GM18907 (cell line): ENCODE measurements at regions not wholly inside any gene's neighbourhood (a gene's known extent, or its start where the extent isn't known, plus 50 kb on each side); places are given as distances from the start of the nearest gene placed in this dataset.
"Not testable (repeated sequence)": the region's sequence is repeated elsewhere in the genome, so short reads cannot be mapped to it uniquely, and the experiment has no call there.

Source experiments
- ATAC-seq: cut with Tn5 transposase; IDR thresholded peaks from one replicate; pipeline ENCODE4 v1.9.1; 2021; ENCODE audit warnings: mild to moderate bottlenecking, moderate library complexity; ENCODE audit not compliant: unreplicated experiment

DNA sequence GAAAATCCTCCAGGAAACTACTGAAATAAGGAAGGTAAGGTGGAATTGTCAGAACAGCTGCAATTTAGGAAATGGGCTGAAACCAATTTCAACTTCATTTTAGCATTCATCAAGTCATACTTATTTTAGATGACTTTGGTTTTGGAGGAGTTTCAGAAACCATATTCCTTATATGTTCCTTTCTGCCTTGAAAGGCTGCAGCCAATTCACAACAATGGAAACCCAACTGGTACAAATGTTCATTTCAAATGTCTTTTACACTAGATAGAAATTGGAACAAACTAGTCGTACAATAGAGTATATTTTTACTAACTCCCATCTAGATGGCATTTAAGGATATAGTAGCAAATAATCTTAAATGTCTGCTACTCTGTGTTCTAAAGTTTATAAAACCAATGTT is 82.6 kb upstream of the ANKH start:
- ATAC-seq = no peak

DNA sequence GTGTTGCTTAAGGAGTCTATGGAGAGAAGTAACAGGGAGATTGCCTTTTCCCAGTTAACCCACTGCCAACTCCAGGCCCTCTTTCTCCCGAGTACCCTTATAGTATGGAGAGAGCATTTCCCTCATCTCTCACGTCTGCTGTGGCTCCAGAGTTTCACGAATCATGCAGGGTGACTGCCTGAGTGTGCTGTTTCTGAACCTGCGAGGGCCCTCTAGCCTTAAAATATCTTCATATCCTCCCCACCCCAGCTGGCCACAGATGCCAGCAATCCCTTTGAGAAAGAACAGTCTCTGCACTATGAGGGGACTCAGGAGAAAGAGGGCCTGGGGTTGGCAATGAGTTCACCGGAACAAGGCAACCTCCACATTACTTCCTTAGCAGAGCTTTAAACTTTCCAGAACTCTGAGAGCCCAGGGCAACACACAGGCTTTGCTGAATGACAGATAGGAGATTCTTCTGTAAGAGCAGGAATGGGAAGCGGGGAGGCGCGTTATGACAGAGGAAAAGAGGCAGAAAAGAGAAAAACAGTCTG is 81.6 kb upstream of the ANKH start:
- no peak for ATAC-seq

DNA sequence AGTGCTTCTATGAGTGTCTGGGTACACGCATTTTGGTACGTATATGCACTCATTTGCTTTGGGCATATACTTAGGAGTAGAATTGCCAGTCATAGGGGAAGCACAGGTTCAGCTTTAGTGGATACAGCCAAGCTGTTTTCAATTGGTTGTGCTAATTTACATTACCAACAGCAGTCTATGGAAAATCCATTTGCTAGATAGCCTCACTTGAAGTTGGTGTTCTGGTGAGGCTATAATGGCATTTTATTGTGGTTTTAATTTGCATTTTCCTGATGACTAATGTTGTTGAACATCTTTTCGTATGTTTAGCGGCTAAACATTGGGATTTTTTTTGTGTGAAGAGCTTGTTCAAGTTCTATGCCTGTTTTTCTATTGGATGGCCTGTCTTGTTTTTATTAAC is 76.8 kb upstream of the ANKH start:
- no peak for ATAC-seq

DNA sequence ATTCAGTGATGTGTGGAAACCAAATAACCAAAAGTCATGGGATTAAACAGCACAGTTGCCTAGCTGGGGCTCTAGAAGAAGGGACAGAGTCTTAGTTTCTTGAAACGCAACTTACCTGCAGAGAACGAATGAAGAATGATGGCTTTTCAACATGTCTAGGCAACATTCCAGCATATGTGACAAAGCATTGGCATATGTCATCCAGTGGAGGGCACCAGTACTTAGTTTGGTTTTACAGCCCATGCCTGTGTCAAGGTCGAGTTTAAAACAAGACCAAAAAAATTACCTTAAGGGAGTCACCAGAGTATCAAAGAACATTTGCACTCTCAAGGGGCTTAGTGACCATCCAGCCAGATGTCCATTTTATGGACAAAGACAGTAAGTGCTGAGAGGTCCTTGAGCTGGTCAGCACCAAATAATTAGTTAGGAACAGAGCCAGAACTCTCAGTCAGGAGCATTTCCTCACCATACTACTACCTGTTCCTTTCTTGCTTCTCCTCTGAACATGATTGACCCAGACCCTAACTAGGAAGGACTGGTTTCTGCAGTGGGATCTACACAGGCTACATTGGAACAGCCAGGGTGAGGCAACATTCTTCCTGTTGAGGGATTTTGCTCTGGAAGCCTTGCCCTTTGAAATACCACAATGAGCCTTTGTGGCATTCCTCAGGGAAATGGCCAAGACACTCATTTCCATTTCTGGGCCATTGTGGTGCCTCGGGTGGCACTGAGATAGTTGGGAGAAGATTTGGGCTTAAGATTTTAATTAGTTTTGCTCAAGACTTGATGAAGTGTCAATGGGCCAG is 75.4 kb upstream of the ANKH start:
- peak; percentile 72 for ATAC-seq

DNA sequence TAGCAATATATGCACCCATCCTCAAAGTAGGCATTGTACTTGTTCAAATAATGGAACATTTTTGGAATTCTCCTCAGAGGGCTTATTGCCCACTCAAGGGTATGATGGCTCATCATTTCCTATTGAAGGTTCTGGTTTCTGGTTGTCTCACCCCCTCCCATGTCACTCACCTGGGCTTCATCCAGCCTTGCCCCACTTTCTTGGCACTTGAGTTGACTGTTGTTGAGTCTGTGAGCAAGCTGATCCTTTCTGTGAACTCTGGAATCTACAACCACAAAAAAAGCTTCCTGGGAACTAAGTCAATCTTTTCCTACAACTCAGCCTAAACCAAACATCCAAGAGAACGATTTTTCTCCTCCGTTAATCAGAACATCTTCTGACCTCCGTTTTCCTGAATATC is 73.9 kb upstream of the ANKH start:
- ATAC-seq = no peak

DNA sequence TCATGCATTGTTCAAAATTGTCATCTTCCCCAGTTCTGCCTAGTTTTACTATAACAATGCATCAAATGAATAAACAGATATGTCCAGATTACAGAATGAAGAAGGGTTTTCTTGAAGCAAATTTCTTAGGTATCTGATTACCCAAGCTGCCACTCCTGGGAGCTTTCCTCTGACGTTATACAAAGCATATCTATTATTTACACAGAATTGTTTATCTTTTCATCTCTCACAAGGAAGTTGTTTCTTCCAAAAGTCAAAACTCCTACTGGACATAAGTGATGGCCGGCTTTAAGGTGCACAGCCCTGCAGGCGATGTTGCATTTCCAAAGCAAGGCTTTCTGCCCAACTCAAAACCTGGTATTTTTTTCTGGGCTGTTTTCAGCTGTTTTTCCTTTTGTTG is 73.4 kb upstream of the ANKH start:
- no peak for ATAC-seq

DNA sequence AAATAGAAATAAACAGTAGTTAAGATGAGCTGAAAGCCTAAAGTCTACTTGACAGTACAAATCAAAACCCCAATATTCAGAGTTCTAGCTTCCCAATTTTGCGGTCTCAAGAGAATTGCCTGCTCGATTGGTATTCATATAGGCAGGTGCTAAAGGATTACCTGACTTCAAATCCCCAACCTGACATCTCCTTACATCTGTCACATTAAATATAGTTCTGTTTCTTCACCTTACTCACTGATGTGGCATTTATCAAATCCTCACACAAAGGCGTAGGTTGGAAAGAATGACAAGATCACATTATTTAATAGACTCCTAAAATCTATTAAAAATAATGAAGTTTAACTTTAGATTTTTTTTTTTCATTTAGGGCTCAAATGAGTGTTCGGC is 72.8 kb upstream of the ANKH start:
- ATAC-seq = no peak

DNA sequence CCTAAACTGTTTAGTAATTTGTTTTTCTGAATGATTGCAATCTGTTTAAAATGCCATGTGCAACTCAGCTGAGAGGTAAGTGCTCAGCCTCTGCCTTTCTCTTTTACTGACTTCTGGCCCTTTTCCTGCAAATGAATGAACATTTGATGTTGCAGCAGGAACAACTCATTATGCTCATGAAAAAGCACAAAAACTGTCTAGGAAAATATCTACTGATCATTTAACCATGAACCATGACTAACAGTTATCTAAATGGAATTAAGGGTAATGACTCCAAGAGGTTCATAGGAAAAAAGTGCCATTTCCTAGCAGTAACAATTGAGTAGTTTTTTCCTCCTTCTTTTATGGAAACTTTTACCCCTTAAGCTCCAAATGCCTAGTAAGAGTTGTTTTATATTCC is 70.6 kb upstream of the ANKH start:
- no peak for ATAC-seq

DNA sequence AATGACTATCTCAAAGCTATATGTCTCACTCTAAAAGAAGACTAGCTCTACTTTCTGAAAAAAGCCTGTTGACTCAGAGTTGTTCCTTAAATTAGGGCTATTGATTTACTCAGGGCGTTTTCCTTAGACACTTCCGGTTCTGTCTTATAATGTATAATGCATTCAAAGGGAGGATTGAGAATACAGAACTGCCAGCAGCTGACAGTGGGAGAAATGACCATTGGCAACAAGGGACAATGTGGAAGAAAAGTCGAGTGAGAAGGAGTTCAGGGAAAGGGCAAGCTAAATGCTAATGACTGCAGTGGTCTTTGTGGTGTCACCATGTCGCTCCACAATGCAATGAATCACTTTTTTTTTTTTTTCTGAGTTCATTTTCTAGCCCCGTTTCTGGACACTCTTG is 65.7 kb upstream of the ANKH start:
- no peak for ATAC-seq

DNA sequence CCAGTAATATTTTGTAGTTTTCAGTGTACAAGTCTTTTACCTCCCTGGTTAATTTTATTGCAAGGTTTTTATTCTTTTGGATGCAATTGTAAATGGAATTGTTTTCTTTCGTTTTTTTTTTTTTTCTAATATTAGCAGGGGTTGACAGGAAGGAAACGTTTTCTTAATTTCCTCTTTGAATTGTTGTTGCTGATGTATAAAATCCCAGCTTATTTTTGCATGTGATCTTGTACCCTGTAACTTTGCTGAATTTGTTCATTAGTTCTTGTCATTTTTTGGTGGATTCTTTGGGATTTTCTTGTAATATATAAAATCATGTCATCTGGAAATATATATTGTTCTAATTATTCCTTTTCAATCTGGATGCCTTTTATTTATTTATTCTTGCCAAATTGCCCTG is 65.0 kb upstream of the ANKH start:
- no peak for ATAC-seq

DNA sequence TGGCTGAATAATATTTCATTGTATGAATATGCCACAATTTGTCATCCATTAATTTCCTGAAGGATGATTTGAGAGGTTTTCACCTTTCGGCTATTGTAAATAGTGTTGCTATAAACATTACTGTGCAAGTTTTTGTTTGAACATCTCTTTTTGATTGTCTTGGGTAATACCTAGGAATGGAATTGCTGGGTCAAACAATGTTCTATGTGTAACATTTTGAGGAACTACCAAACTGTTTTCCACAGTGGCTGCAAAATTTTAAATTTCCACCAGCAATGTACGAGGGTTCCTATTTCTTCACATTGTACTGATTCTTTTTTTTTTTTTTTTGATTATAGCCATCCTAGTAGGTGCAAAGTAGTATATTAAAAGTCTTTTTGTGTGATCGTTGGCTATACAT is 63.8 kb upstream of the ANKH start:
- no peak for ATAC-seq

DNA sequence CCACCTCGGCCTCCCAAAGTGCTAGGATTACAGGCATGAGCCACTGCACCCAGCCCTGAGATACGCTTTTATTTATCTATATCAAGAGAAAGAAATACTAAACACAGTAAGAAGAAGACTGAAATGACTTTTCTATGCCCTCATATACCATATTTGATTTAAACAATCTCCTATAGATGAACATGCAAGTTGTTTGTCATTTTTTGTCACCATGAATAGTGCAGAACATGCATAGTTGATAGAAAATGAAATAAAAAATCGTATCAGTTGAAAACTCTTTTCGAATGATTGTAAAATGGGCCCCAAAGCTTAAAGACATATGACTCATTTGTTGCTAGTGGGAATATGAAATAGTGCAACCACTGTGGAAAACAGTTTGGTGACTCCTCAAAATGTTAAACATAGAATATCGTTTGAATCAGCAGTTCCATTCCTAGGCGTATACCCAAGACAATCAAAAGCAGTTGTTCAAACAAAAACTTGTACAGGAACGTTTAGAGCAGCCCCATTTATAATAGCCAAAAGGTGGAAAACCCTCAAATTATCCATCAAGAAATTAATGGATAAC is 61.4 kb upstream of the ANKH start:
- ATAC-seq = no peak

DNA sequence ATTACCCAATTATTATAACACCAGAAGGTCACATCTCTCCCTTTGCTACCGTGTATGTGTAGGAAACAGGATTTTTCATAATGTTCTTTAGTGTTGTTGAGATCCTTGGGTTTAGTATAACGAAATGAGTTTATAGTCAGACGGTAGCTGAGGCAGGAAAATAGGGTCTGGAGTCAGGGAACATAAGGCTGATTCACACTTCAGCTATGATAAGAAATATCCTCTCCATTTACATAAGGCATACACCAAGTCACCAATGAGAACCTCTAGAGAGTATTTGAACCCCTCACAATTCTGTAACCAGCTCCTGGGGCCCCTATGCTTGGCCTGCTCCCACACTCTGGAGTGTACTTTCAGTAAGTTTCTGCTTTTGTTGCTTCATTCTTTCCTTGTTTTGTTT is 58.9 kb upstream of the ANKH start:
- ATAC-seq = no peak

DNA sequence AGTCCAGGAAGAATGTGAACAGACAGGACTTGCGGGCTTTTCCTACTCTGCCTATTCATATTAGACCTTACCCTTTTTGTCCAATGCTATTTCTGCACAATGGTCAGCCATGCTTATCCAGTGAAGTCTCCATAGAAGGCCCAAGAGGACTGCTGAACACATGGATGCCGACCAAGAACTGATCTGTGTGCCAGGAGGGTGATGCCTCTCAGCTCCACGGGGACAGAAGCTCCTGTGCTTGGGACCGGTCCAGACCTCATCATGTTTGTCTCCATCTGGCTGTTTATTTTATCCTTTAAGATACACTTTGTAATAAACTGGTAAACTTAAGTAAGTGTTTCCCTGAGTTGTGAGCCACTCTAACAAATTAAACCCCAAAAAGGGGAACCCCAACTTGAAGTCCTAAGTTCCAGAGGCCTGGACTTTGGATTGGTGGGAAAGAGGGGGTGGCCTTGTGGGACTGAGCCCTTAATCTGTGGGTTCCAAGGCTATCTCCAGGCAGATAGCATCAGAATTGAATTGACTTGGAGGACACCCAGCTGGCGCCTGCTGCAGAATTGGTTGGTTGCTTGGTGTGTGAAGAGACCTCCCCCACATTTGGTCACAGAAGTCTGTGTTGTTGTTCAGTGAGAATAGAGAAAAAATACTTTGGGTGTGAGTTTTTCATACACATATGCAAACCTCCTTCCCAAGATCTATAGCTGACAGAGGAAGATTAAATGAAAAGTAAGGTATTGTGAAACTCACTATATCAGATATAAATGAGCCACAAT is 57.9 kb upstream of the ANKH start:
- no peak for ATAC-seq

DNA sequence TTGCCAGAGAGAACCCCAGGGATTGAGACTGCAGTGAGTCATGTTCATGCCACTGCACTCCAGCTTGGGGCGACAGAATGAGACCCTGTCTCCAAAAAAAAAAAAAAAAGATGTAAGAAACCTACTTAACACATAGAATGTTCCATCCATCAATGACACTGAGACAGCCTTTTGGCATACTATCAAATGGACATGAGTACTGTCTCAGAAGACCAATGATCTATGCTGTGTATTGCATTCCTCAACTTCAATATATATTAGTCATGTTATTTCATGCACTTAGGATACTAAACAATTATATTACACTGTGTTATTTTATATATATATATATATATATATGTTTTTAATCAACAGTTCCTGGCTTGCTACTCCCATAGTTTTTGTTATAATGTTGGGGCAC is 57.1 kb upstream of the ANKH start:
- ATAC-seq = no peak

DNA sequence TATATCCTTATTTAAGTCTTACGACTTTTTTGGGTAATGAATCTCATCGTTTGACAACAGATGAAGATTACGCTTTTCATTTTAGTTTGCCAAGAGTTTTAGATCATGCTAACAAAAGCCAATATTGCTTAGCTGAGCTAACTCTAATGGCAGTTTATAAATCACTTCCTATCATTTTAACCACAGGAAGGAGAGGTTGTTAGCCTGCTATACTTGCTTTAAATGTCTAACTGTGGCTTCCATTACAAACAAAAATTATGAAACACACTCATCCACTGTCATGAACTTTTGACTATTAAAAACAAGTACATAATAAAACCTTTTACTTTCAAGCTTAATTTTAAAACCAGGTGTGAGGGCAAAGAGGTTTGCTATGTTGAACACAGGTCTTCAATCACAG is 53.7 kb upstream of the ANKH start:
- ATAC-seq = no peak

DNA sequence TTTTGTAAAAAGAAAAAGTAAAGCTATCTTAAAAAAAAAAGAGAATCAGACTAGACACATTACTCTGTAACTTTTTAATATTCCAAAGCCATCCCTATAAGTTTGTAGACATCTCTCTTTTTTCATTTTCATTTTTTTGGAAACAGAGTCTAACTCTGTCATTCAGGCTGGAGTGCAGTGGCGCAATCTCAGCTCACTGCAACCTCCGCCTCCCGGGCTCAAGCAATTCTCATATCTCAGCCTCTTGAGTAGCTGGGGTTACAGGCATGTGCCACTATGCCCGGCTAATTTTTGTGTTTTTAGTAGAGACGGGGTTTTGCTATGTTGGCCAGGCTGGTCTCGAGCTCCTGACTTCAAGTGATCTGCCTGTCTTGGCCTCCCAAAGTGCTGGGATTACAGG is 51.4 kb upstream of the ANKH start:
- ATAC-seq = not testable (repeated sequence)

DNA sequence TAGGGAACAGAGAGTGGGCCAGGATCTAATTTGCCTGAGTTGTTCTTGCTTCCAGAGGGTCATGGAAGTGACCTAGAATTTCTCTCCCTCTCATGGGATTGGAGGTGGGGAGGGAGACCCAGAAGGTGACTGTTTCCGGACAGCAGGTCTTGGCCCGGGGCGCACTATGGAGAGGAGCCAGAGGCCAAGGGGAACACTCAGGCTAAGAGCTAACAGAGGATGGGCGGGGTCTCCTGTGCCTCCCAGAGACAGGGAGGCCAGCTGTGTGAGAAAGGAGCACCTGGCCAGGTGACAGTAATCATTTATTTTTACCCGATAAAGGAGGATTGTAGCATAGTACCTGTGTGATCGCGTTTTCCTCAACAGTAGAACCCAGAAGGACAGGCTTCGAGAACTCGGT is 50.9 kb upstream of the ANKH start:
- no peak for ATAC-seq
